Keratinocyte (primary cell): ENCODE measurements at regions not wholly inside any gene's neighbourhood (a gene's known extent, or its start where the extent isn't known, plus 50 kb on each side); places are given as distances from the start of the nearest gene placed in this dataset.
"Not testable (repeated sequence)": the region's sequence is repeated elsewhere in the genome, so short reads cannot be mapped to it uniquely, and the experiment has no call there.

Experiments used
- EZH2 ChIP-seq: IDR thresholded peaks from one replicate; pipeline ENCODE4 v1.6.1; 2012; ENCODE audit warnings: inconsistent platforms, mild to moderate bottlenecking, low read length, moderate library complexity
- TF ChIP-seq, protein P1 (sequence below), 3 experiments: IDR thresholded peaks in 1 of 3; conservative IDR thresholded peaks in 1 of 3; optimal IDR thresholded peaks in 1 of 3; 2 replicates in 2 of 3; 3 replicates in 1 of 3; pipeline versions ENCODE3 to v1.5.1; 2011; ENCODE audit warnings: low read length in 3 of 3, mild to moderate bottlenecking in 3 of 3, moderate library complexity in 2 of 3, control low read depth in 1 of 3, inconsistent platforms in 1 of 3; ENCODE audit not compliant: insufficient read depth in 2 of 3; ENCODE audit errors: extremely low read depth in 1 of 3

DNA sequence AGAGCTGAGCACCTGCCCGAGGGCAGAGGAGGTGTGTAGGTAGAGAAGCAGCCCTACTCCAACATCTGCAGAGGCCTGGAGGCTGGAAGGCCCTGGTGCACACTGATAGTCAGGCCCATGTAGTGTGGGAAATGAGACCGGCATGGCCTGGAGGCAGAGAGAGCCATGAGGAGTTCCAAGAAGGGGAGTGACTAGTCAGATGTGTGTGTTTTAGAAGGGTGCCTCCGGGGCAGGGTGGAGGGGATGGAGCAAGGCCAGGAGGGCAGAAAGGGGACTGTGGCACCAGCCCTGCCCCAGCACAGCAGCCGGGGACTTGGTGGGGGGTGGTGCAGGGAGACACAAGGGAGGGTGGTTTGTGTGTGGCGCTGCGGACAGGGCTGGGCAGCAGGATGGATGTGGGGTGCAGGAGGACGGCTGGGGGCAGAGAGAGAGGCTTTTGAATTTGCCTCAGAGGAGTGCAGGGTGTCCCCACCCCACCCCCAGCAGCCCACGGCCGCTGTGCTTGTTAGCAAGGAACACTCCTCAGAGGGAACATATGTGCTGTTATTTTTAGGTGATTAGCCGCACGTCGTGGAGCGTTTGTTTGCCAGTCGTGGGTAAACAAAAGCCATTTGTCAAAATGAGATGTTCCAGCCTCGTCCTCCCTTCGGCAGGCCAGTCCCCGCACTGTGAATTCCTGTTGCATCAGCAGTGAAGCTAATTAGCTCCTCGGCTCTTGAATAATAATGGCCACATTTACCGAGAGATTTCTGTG is 65.6 kb downstream of the PROP1 start:
- TF ChIP-seq, protein P1, sequence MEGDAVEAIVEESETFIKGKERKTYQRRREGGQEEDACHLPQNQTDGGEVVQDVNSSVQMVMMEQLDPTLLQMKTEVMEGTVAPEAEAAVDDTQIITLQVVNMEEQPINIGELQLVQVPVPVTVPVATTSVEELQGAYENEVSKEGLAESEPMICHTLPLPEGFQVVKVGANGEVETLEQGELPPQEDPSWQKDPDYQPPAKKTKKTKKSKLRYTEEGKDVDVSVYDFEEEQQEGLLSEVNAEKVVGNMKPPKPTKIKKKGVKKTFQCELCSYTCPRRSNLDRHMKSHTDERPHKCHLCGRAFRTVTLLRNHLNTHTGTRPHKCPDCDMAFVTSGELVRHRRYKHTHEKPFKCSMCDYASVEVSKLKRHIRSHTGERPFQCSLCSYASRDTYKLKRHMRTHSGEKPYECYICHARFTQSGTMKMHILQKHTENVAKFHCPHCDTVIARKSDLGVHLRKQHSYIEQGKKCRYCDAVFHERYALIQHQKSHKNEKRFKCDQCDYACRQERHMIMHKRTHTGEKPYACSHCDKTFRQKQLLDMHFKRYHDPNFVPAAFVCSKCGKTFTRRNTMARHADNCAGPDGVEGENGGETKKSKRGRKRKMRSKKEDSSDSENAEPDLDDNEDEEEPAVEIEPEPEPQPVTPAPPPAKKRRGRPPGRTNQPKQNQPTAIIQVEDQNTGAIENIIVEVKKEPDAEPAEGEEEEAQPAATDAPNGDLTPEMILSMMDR (optimal IDR thresholded peaks at IDR 0.05 in 1 of 3, IDR thresholded peaks at IDR 0.05 in 1 of 3, conservative IDR thresholded peaks at IDR 0.05 in 1 of 3; ENCODE audit: extremely low read depth in 1 of 3, insufficient read depth in 2 of 3, low read length in 3 of 3): not testable (repeated sequence)
- TF ChIP-seq EZH2: not testable (repeated sequence)
